ENCODE measurements at regions not wholly inside any gene's neighbourhood (a gene's known extent, or its start where the extent isn't known, plus 50 kb on each side); places are given as distances from the start of the nearest gene placed in this dataset.

DNA sequence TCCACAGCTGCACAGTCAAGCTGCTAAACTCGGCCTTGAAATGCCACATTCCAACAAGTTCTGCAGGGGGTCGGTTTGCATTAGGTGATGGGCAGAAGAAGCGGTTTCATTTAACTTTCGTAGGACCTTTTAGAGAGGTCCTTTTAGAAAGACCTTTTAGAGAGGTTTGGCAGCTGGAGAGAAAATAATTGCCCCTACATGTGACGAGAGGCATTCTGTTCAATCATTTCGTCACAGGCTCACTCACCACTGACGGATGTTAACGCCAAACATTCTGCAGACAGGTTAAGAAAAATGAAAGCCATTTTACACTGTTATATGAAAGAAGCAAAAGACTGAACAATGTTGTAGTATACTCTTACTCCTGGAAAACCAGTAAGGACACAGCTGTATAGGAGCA lies 76.5 kb upstream of the ZNF423 start:
- Histone ChIP-seq H3K4me3 (no peak overlapping the region), H3K27ac (ENCODE audit: low read depth) (no peak overlapping the region), H4K20me1 (replicated peaks; ENCODE audit: insufficient read depth) (no peaks in the 10 kb centered on the region), H3K27me3 (ENCODE audit: insufficient read depth) (no peaks in the 10 kb centered on the region), H3K4me2 (no peak overlapping the region), H3F3A (replicated peaks; ENCODE audit: low read depth) (no peaks in the 10 kb centered on the region), H3K9me2 (ENCODE audit: insufficient read depth) (no peaks in the 10 kb centered on the region), H3K36me3 (ENCODE audit: insufficient read depth) (no peaks in the 10 kb centered on the region), H3K79me2 (replicated peaks; ENCODE audit: insufficient read depth) (no peaks in the 10 kb centered on the region), H2AFZ (no peak overlapping the region), H3K4me1 (ENCODE audit: insufficient read depth) (no peaks in the 10 kb centered on the region)
- no peak for TF ChIP-seq CREB1 (CRISPR knock-in tag; IDR thresholded peaks at IDR 0.05; ENCODE audit: low read depth)
- DNase-seq (ENCODE audit: low spot score) (no peak), ATAC-seq (no peak)
- peaks cover 6% of the 10 kb centered on the region for H3K9me3 Mint-ChIP-seq
- no peak overlapping the region for H3K4me3 Mint-ChIP-seq
- peaks cover 7% of the 10 kb centered on the region for H3K27me3 Mint-ChIP-seq (ENCODE audit: insufficient read depth, low read depth, poor library complexity)
- H3K36me3 Mint-ChIP-seq (ENCODE audit: low read depth) = no peaks in the 10 kb centered on the region
- peaks cover 9% of the 10 kb centered on the region for H3K4me1 Mint-ChIP-seq
- no peak overlapping the region for H3K27ac Mint-ChIP-seq

DNA sequence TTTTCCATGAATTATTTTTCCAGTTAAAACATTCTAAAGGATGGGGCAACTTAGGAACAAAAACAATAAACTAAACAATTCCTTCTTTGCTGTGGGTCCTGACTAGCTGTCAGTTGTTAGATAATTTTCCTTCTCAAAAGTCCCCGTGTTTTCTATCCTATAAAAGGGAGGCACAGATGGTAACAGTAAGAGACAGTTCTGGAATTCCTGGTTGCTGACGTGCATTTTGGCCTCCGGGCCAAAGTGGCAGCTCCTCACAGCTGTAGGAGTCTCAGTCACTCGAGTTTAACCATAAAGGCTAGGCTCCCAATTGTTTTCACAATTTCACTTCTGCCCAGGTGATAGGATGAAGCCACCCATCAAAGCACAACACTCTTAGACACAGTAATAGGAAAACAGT lies 77.0 kb upstream of the ZNF423 start:
- no peaks in the 10 kb centered on the region for H4K20me1 ChIP-seq (replicated peaks; ENCODE audit: insufficient read depth)
- H3K9me2 ChIP-seq (ENCODE audit: insufficient read depth) = no peaks in the 10 kb centered on the region
- H3K27me3 Mint-ChIP-seq (ENCODE audit: insufficient read depth, low read depth, poor library complexity) = peaks cover 7% of the 10 kb centered on the region
- H3K9me3 Mint-ChIP-seq = peaks cover 11% of the 10 kb centered on the region
- DNase-seq (ENCODE audit: low spot score) (no peak), ATAC-seq (no peak)
- H3K36me3 ChIP-seq (ENCODE audit: insufficient read depth) = peaks cover under 1% of the 10 kb centered on the region; the same call in 1 of the 2 replicates
- H3K4me1 ChIP-seq (ENCODE audit: insufficient read depth) = no peaks in the 10 kb centered on the region
- H3F3A ChIP-seq (replicated peaks; ENCODE audit: low read depth) = no peaks in the 10 kb centered on the region
- H3K36me3 Mint-ChIP-seq (ENCODE audit: low read depth) = peaks cover under 1% of the 10 kb centered on the region; the same call in 2 of the 3 replicates
- H3K4me2 ChIP-seq = no peak overlapping the region
- H3K4me3 ChIP-seq = no peak overlapping the region
- no peak overlapping the region for H2AFZ ChIP-seq
- H3K4me1 Mint-ChIP-seq = peaks cover 9% of the 10 kb centered on the region
- H3K79me2 ChIP-seq (replicated peaks; ENCODE audit: insufficient read depth) = no peaks in the 10 kb centered on the region
- no peaks in the 10 kb centered on the region for H3K27me3 ChIP-seq (ENCODE audit: insufficient read depth)
- no peak overlapping the region for H3K27ac Mint-ChIP-seq
- H3K27ac ChIP-seq (ENCODE audit: low read depth) = no peak overlapping the region
- no peak overlapping the region for H3K4me3 Mint-ChIP-seq
- no peak for TF ChIP-seq CREB1 (CRISPR knock-in tag; IDR thresholded peaks at IDR 0.05; ENCODE audit: low read depth)
- no peak for TF ChIP-seq EZH2phosphoT487 (IDR thresholded peaks at IDR 0.05; ENCODE audit: unreplicated experiment)
- TF ChIP-seq ZNF331 (CRISPR knock-in tag; IDR thresholded peaks at IDR 0.05; ENCODE audit: low read depth) = no peak
- TF ChIP-seq, protein P1, sequence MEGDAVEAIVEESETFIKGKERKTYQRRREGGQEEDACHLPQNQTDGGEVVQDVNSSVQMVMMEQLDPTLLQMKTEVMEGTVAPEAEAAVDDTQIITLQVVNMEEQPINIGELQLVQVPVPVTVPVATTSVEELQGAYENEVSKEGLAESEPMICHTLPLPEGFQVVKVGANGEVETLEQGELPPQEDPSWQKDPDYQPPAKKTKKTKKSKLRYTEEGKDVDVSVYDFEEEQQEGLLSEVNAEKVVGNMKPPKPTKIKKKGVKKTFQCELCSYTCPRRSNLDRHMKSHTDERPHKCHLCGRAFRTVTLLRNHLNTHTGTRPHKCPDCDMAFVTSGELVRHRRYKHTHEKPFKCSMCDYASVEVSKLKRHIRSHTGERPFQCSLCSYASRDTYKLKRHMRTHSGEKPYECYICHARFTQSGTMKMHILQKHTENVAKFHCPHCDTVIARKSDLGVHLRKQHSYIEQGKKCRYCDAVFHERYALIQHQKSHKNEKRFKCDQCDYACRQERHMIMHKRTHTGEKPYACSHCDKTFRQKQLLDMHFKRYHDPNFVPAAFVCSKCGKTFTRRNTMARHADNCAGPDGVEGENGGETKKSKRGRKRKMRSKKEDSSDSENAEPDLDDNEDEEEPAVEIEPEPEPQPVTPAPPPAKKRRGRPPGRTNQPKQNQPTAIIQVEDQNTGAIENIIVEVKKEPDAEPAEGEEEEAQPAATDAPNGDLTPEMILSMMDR (conservative IDR thresholded peaks at IDR 0.05; ENCODE audit: low read depth in 2 of 2) = no peak
- no peak for TF ChIP-seq ZNF462 (CRISPR knock-in tag; IDR thresholded peaks at IDR 0.05)
- TF ChIP-seq ZNF114 (CRISPR knock-in tag; IDR thresholded peaks at IDR 0.05) = no peak
- TF ChIP-seq, protein P2, sequence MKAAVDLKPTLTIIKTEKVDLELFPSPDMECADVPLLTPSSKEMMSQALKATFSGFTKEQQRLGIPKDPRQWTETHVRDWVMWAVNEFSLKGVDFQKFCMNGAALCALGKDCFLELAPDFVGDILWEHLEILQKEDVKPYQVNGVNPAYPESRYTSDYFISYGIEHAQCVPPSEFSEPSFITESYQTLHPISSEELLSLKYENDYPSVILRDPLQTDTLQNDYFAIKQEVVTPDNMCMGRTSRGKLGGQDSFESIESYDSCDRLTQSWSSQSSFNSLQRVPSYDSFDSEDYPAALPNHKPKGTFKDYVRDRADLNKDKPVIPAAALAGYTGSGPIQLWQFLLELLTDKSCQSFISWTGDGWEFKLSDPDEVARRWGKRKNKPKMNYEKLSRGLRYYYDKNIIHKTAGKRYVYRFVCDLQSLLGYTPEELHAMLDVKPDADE (IDR thresholded peaks at IDR 0.05) = no peak
- no peak for TF ChIP-seq POLR2AphosphoS5 (IDR thresholded peaks at IDR 0.05; ENCODE audit: low read depth)
- TF ChIP-seq EZH2 (IDR thresholded peaks at IDR 0.05; ENCODE audit: low read depth, unreplicated experiment) = no peak
- TF ChIP-seq, protein P3, sequence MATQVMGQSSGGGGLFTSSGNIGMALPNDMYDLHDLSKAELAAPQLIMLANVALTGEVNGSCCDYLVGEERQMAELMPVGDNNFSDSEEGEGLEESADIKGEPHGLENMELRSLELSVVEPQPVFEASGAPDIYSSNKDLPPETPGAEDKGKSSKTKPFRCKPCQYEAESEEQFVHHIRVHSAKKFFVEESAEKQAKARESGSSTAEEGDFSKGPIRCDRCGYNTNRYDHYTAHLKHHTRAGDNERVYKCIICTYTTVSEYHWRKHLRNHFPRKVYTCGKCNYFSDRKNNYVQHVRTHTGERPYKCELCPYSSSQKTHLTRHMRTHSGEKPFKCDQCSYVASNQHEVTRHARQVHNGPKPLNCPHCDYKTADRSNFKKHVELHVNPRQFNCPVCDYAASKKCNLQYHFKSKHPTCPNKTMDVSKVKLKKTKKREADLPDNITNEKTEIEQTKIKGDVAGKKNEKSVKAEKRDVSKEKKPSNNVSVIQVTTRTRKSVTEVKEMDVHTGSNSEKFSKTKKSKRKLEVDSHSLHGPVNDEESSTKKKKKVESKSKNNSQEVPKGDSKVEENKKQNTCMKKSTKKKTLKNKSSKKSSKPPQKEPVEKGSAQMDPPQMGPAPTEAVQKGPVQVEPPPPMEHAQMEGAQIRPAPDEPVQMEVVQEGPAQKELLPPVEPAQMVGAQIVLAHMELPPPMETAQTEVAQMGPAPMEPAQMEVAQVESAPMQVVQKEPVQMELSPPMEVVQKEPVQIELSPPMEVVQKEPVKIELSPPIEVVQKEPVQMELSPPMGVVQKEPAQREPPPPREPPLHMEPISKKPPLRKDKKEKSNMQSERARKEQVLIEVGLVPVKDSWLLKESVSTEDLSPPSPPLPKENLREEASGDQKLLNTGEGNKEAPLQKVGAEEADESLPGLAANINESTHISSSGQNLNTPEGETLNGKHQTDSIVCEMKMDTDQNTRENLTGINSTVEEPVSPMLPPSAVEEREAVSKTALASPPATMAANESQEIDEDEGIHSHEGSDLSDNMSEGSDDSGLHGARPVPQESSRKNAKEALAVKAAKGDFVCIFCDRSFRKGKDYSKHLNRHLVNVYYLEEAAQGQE (IDR thresholded peaks at IDR 0.05; ENCODE audit: unreplicated experiment) = no peak

All from GM23338 (cell line).